ENCODE measurements at regions not wholly inside any gene's neighbourhood (a gene's known extent, or its start where the extent isn't known, plus 50 kb on each side); places are given as distances from the start of the nearest gene placed in this dataset.

DNA sequence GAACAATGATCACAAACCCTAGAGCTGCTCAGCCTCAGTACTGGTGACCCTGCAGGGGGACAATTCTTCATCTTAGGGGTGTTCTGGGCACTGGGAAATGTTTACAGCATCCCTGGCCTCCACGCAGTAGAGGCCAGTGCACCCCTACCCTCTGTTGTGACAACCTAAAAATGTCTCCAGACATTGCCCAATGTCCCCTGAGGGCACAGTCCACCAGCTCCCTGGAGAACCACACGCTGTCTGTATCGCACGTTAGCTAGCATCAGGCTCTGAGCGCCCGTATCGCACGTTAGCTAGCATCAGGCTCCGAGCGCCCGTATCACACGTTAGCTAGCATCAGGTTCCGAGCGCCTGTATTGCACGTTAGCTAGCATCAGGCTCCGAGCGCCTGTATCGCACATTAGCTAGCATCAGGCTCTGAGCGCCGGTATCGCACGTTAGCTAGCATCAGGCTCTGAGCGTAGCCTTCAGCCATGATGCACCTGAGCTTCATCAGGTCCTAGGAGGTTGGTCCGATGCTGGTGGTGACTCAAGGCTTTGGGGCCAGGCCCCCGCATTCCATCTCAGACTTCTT is 111.1 kb upstream of the ANO1 start:
- H3K27ac ChIP-seq (ENCODE audit: low read length) = no peak overlapping the region
- peaks cover 28% of the 10 kb centered on the region for H3K4me1 ChIP-seq (ENCODE audit: low read length)
- H4K20me1 ChIP-seq (ENCODE audit: insufficient read depth, low read length) = no peaks in the 10 kb centered on the region
- no peak overlapping the region for H3K4me2 ChIP-seq (ENCODE audit: low read length)
- no peak overlapping the region for H3K4me3 ChIP-seq (ENCODE audit: low read length)
- no peaks in the 10 kb centered on the region for H3K9me3 ChIP-seq (ENCODE audit: insufficient read depth, low read length)
- H3K27me3 ChIP-seq (ENCODE audit: low read depth, low read length) = peaks cover 13% of the 10 kb centered on the region
- TF ChIP-seq, protein P1, sequence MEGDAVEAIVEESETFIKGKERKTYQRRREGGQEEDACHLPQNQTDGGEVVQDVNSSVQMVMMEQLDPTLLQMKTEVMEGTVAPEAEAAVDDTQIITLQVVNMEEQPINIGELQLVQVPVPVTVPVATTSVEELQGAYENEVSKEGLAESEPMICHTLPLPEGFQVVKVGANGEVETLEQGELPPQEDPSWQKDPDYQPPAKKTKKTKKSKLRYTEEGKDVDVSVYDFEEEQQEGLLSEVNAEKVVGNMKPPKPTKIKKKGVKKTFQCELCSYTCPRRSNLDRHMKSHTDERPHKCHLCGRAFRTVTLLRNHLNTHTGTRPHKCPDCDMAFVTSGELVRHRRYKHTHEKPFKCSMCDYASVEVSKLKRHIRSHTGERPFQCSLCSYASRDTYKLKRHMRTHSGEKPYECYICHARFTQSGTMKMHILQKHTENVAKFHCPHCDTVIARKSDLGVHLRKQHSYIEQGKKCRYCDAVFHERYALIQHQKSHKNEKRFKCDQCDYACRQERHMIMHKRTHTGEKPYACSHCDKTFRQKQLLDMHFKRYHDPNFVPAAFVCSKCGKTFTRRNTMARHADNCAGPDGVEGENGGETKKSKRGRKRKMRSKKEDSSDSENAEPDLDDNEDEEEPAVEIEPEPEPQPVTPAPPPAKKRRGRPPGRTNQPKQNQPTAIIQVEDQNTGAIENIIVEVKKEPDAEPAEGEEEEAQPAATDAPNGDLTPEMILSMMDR (IDR thresholded peaks at IDR 0.05; ENCODE audit: low read depth, low read length) = no peak
- no peak for TF ChIP-seq EZH2phosphoT487 (IDR thresholded peaks at IDR 0.05; ENCODE audit: low read depth)
- no peaks in the 10 kb centered on the region for H3K36me3 ChIP-seq (replicated peaks; ENCODE audit: low read depth, low read length)
- no peak overlapping the region for H2AFZ ChIP-seq (ENCODE audit: low read depth, low read length)
- H3K9ac ChIP-seq (ENCODE audit: low read length) = no peak overlapping the region
- no peaks in the 10 kb centered on the region for H3K79me2 ChIP-seq (ENCODE audit: low read length)

DNA sequence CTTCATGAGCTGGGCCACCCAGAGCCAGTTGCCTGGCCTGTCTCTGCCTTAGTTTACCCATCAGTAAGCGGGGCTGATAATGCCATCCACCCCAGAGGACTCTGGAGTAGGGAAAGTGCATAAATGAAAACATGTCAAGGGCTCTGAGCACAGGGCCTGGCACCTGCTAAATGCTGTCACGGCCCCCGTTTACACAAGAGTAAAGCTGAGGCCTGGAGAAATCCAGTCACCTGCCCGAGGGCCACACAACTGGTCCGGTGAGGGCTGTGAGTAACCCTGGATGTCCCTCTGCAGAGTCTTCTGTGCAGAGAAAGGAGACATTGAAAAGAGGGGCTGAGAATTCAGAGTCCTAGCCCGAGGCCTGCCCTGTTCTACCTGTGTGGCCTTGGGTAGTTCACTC is 110.6 kb upstream of the ANO1 start:
- Histone ChIP-seq H3K4me2 (ENCODE audit: low read length) (no peak overlapping the region), H3K27me3 (ENCODE audit: low read depth, low read length) (peaks cover 13% of the 10 kb centered on the region), H3K27ac (ENCODE audit: low read length) (no peak overlapping the region), H3K9ac (ENCODE audit: low read length) (no peak overlapping the region), H3K36me3 (replicated peaks; ENCODE audit: low read depth, low read length) (no peaks in the 10 kb centered on the region), H3K79me2 (ENCODE audit: low read length) (no peaks in the 10 kb centered on the region), H3K4me3 (ENCODE audit: low read length) (no peak overlapping the region), H4K20me1 (ENCODE audit: insufficient read depth, low read length) (no peaks in the 10 kb centered on the region), H2AFZ (ENCODE audit: low read depth, low read length) (no peak overlapping the region), H3K4me1 (ENCODE audit: low read length) (peaks cover 28% of the 10 kb centered on the region), H3K9me3 (ENCODE audit: insufficient read depth, low read length) (no peaks in the 10 kb centered on the region)
- TF ChIP-seq EZH2phosphoT487 (IDR thresholded peaks at IDR 0.05; ENCODE audit: low read depth) = no peak
- TF ChIP-seq, protein P1 (IDR thresholded peaks at IDR 0.05; ENCODE audit: low read depth, low read length) = no peak

DNA sequence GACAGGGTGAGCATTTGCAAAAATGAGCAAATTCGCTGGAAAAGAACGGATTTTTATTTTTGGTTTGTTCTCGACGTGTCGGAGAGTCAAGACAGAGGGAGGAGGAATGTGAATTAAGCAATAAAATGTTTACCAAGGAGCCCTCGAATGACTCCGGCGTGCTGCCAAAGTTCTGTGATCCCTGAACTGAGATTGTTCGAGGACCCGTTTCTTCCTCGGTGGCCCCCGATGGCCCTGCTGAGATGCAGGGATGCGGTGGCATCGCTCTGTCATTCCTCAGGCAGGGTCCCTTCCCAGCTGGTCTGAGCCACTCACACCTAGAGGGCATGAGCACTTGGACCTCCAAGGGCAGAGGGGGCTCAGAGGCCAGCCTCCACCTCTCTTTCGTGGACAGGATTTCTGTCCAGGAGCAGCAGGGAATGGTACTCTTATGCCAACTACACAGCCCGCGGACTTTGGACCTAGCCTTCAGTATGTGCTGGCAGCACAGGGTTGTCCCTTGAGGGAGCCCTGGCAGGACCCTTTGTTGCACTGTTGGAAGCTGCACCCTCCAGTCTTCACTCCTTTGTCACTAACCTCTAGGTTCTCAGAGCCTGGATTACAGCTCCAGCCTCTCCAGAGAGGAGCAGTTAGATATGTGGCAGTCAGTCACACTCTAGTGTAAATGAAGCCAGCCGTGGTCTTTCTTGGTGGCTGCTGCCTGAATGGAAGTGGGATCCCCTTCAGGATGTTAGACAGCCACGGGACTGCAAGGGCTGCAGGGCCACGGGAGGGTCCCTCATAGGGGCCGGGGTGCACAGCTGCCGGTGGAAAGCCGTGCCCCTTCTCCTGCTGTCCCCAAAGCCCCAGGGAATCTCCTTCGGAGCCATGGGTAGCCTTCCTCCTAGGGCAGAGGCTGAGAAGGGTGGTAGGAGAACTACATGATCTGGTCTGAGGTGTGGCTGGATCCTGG is 109.4 kb upstream of the ANO1 start:
- TF ChIP-seq, protein P1 (IDR thresholded peaks at IDR 0.05; ENCODE audit: low read depth, low read length) = no peak
- no peak for TF ChIP-seq EZH2phosphoT487 (IDR thresholded peaks at IDR 0.05; ENCODE audit: low read depth)
- Histone ChIP-seq H3K9ac (ENCODE audit: low read length) (no peak overlapping the region), H3K79me2 (ENCODE audit: low read length) (no peaks in the 10 kb centered on the region), H3K4me3 (ENCODE audit: low read length) (no peak overlapping the region), H3K4me2 (ENCODE audit: low read length) (no peak overlapping the region), H3K36me3 (replicated peaks; ENCODE audit: low read depth, low read length) (no peaks in the 10 kb centered on the region), H3K9me3 (ENCODE audit: insufficient read depth, low read length) (no peaks in the 10 kb centered on the region), H2AFZ (ENCODE audit: low read depth, low read length) (no peak overlapping the region), H3K4me1 (ENCODE audit: low read length) (peaks cover 24% of the 10 kb centered on the region), H3K27me3 (ENCODE audit: low read depth, low read length) (peaks cover 13% of the 10 kb centered on the region), H4K20me1 (ENCODE audit: insufficient read depth, low read length) (no peaks in the 10 kb centered on the region), H3K27ac (ENCODE audit: low read length) (no peak overlapping the region)
